Stomach (tissue), 8 donors: ENCODE measurements at regions not wholly inside any gene's neighbourhood (a gene's known extent, or its start where the extent isn't known, plus 50 kb on each side); places are given as distances from the start of the nearest gene placed in this dataset.

Source experiments
- DNase-seq, 2 donors: peaks; one replicate each; pipeline versions ENCODE4 v3.0.0 to v3.0.0-alpha.2; 2013 to 2019
- H3K27ac ChIP-seq, 5 donors: fragments of 200-600 bp in 4 of 5; sonication (generic) in 4 of 5; one replicate each; pipeline ENCODE4 v1.5.1; 2013 to 2019; ENCODE audit warnings: mild to moderate bottlenecking in 1 of 5, moderate library complexity in 1 of 5
- H3K27me3 ChIP-seq, 3 donors: fragments of 200-600 bp; sonication (generic); one replicate each; pipeline ENCODE4 v1.5.1; 2017 to 2019; ENCODE audit warnings: mixed run types in 1 of 3
- H3K36me3 ChIP-seq, 4 donors: fragments of 200-600 bp; sonication (generic); 1 replicate in 3 of 4; 2 replicates in 1 of 4; pipeline ENCODE4 v1.5.1; 2016 to 2019
- H3K4me1 ChIP-seq, 4 donors: fragments of 200-600 bp; sonication (generic); one replicate each; pipeline ENCODE4 v1.5.1; 2016 to 2019
- H3K4me3 ChIP-seq, 4 donors: fragments of 200-600 bp; sonication (generic) in 3 of 4; one replicate each; pipeline ENCODE4 v1.5.1; 2016 to 2019; ENCODE audit warnings: mild to moderate bottlenecking in 1 of 4
- H3K9me3 ChIP-seq, 4 donors: fragments of 200-600 bp; sonication (generic); one replicate each; pipeline ENCODE4 v1.5.1; 2016 to 2019
- EP300 ChIP-seq: sonication (generic); formaldehyde crosslinking; IDR thresholded peaks from one replicate; pipeline ENCODE4 v1.6.1; 2017; ENCODE audit warnings: antibody characterized with exemption
- POLR2A ChIP-seq, 4 donors: fragments of 450-650 bp; IDR thresholded peaks; one replicate each; pipeline ENCODE4 v1.6.1; 2016; ENCODE audit warnings: antibody characterized with exemption in 4 of 4, control low read depth in 2 of 4, mild to moderate bottlenecking in 1 of 4, moderate library complexity in 1 of 4
- POLR2AphosphoS5 ChIP-seq, 3 donors: sonication (generic); formaldehyde crosslinking; IDR thresholded peaks; one replicate each; pipeline ENCODE4 v1.6.1; 2016; ENCODE audit warnings: antibody characterized with exemption in 3 of 3
- WGBS, 5 donors: extraction: QIAGEN DNeasy Blood & Tissue Kit in 3 of 5; methylation state at CpG; one replicate each; pipeline versions ENCODE4 v1.1.5 to v1.1.7; 2013 to 2018; 5-methylcytosine and 5-hydroxymethylcytosine counted together
- intact Hi-C: fragments of 100-400 bp; cut with DNase I; formaldehyde crosslinking; loops from one replicate; pipeline ENCODE4 v1.15.1; 2023; ENCODE audit warnings: low total_unique reads
- TF ChIP-seq, protein P1 (sequence below), 7 experiments: fragments of 450-650 bp in 4 of 7; fragments of 200-600 bp in 3 of 7; sonication (generic) in 3 of 7; IDR thresholded peaks; one replicate each; pipeline ENCODE4 v1.5.1; 2016 to 2019; ENCODE audit warnings: antibody characterized with exemption in 7 of 7, control low read depth in 2 of 7, mild to moderate bottlenecking in 1 of 7
- donor health status: healthy with polysubstance abuse.
- donor health status: Bipolar disorder and iron deficiency.
- donor health status: healthy.

DNA sequence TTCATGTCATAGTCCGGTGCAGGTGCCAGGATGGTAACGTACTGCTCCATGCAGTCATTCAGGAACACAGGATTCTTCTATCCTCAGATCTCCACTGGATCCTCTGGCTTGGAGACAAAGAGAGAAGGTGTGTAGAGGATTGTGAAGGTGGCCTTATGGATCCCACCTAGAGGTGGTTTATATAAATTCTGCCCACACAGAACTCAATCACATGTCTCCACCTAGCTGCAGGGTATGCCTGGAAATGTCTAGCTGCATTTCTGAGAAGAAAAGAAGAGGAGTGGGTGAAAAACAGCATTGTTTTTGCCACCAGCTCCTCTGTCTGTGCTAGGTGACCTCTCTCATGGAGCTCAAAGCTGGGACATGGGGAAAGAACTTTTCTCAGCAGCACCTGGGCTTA lies 478.7 kb downstream of the PDCD6IP start:
- TF ChIP-seq POLR2A (IDR thresholded peaks at IDR 0.05) (no peak), EP300 (no peak)
- TF ChIP-seq, protein P1, sequence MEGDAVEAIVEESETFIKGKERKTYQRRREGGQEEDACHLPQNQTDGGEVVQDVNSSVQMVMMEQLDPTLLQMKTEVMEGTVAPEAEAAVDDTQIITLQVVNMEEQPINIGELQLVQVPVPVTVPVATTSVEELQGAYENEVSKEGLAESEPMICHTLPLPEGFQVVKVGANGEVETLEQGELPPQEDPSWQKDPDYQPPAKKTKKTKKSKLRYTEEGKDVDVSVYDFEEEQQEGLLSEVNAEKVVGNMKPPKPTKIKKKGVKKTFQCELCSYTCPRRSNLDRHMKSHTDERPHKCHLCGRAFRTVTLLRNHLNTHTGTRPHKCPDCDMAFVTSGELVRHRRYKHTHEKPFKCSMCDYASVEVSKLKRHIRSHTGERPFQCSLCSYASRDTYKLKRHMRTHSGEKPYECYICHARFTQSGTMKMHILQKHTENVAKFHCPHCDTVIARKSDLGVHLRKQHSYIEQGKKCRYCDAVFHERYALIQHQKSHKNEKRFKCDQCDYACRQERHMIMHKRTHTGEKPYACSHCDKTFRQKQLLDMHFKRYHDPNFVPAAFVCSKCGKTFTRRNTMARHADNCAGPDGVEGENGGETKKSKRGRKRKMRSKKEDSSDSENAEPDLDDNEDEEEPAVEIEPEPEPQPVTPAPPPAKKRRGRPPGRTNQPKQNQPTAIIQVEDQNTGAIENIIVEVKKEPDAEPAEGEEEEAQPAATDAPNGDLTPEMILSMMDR (IDR thresholded peaks at IDR 0.05): no peak
- Histone ChIP-seq H3K9me3 (peaks cover 0 to 2% (median 0%) of the 10 kb centered on the region in 4 donors), H3K36me3 (no peaks in the 10 kb centered on the region), H3K4me3 (no peak overlapping the region), H3K27me3 (no peaks in the 10 kb centered on the region), H3K4me1 (no peaks in the 10 kb centered on the region), H3K27ac (no peak overlapping the region)
- intact Hi-C loops: no loop called here
- WGBS, 5 donors: 44 to 74% (median 66%) methylated on average over 2 of the region's 2 CpGs
- DNase-seq: no peak

DNA sequence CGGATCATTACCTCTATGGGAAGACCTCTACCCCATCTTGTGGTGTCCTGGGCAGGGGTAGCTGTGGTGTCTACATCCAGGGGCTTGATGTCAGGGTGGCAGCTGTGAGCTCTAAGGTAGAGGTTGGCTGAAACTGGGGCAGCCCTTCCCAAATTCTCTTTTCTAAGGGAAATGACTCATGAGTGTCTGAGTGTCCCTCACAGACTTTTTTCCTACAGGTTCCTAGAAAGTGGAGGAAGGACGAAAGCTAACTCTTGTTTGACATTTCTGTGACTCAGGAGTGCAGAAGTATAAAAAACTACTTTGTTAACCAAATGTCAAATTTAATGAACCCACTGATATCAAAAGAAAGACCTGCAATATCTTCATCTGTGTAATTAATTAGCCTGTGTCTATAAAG lies 481.5 kb downstream of the PDCD6IP start:
- intact Hi-C loops: no loop called here
- Histone ChIP-seq H3K4me3 (no peak overlapping the region), H3K4me1 (no peaks in the 10 kb centered on the region), H3K36me3 (no peaks in the 10 kb centered on the region), H3K27ac (no peak overlapping the region), H3K9me3 (no peaks in the 10 kb centered on the region), H3K27me3 (no peaks in the 10 kb centered on the region)
- WGBS, 5 donors: 64 to 85% (median 73%) methylated on average over 2 of the region's 2 CpGs
- TF ChIP-seq, protein P1 (IDR thresholded peaks at IDR 0.05): no peak
- TF ChIP-seq POLR2AphosphoS5 (IDR thresholded peaks at IDR 0.05): no peak
- no peak for TF ChIP-seq EP300
- TF ChIP-seq POLR2A (IDR thresholded peaks at IDR 0.05): no peak
- DNase-seq: no peak

DNA sequence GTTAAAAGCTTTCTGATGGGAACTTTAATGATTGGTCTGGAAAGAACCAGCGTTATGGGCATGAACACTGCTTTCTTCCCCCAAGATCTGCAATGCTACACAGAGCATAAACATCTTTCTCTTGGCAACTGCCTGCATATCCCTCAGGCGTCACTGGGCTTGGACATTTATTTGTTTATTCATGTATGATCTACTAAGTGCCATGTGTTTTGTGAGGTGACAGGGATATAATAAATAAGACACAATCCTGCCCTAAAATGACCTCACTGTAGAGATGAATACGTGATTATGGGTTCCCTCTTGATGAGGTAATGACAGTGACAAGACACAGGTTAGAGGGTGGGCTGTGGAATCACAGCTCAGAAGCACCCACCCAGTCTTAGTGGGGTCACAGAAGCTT lies 485.3 kb downstream of the PDCD6IP start:
- DNase-seq: no peak
- no peaks in the 10 kb centered on the region for H3K9me3 ChIP-seq
- TF ChIP-seq, protein P1 (IDR thresholded peaks at IDR 0.05): no peak
- TF ChIP-seq EP300 (no peak), POLR2AphosphoS5 (IDR thresholded peaks at IDR 0.05) (no peak), POLR2A (IDR thresholded peaks at IDR 0.05) (no peak)
- no peak overlapping the region for H3K27ac ChIP-seq
- H3K4me3 ChIP-seq: no peak overlapping the region
- WGBS, 5 donors: 57 to 72% (median 63%) methylated on average over 3 of the region's 3 CpGs
- no peaks in the 10 kb centered on the region for H3K27me3 ChIP-seq
- H3K4me1 ChIP-seq: no peaks in the 10 kb centered on the region
- intact Hi-C loops: no loop called here
- no peaks in the 10 kb centered on the region for H3K36me3 ChIP-seq

DNA sequence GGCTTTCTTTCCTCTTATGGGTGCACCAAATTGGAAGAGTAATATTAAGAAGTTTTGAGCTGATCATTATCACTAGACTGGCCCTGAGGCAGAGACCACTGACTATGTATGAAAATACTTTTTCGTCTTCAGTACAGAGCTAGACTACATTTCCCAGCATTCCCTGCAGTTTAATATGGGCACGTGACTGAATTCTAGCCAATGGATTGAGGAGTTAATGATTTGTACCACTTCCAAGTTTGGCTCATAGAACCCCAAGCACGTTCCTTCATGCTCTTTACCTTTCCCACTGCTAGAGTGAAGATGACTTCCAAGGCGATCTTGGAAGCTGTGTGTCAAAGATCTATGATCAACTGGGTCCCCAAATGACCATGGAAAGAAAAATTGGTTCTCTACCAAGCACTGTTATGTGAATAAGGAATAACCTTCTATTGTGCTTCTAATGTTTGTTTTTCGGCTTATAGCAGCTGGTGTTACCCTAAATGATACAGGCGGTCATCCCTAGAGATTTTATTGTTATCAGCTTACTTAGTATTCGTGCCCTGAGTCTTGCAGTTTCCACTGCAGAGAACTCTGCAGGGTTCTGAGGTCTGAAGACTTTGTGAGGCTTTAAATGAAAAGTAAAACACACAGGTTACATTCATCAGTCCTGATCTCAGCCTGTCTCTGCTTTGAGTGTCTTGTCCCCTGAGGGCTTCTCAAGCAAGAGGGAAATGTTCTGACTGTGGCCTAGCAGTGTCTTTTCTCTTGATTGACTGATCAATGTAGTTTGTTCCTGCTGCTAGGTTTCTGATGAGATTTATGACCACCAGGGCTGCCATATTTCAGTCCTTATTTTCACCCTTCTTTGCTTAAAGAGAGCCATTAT lies 486.8 kb downstream of the PDCD6IP start:
- no peaks in the 10 kb centered on the region for H3K27me3 ChIP-seq
- intact Hi-C loops: no loop called here
- H3K4me3 ChIP-seq: no peak overlapping the region
- H3K36me3 ChIP-seq: no peaks in the 10 kb centered on the region
- H3K27ac ChIP-seq: no peak overlapping the region
- DNase-seq: no peak
- H3K9me3 ChIP-seq: no peaks in the 10 kb centered on the region
- TF ChIP-seq POLR2AphosphoS5 (IDR thresholded peaks at IDR 0.05) (no peak), POLR2A (IDR thresholded peaks at IDR 0.05) (no peak), EP300 (no peak)
- TF ChIP-seq, protein P1 (IDR thresholded peaks at IDR 0.05): no peak
- 77 to 93% (median 86%) methylated on average over 7 of the region's 7 CpGs for WGBS, 5 donors
- no peaks in the 10 kb centered on the region for H3K4me1 ChIP-seq
